Transverse colon (tissue), 4 donors: ENCODE measurements at regions not wholly inside any gene's neighbourhood (a gene's known extent, or its start where the extent isn't known, plus 50 kb on each side); places are given as distances from the start of the nearest gene placed in this dataset.
A peak's percentile ranks its signal among the peaks of the same experiment; 100 is the strongest.

ENCODE experiments used
- DNase-seq: peaks from one replicate; pipeline ENCODE4 v3.0.0-alpha.2; 2019
- H3K27ac ChIP-seq, 4 donors: fragments of 200-600 bp; sonication (generic); 2 replicates each; pipeline ENCODE4 v1.5.1; 2016 to 2018; ENCODE audit warnings: inconsistent platforms in 4 of 4
- H3K27me3 ChIP-seq: fragments of 200-600 bp; sonication (generic); 2 replicates; pipeline ENCODE4 v1.5.1; 2017; ENCODE audit warnings: inconsistent platforms
- H3K36me3 ChIP-seq, 4 donors: fragments of 200-600 bp; sonication (generic); 2 replicates each; pipeline ENCODE4 v1.5.1; 2017 to 2019; ENCODE audit warnings: inconsistent platforms in 4 of 4
- H3K4me1 ChIP-seq, 4 donors: fragments of 200-600 bp; sonication (generic); 2 replicates each; pipeline ENCODE4 v1.5.1; 2017 to 2020; ENCODE audit warnings: inconsistent platforms in 4 of 4
- H3K4me3 ChIP-seq, 4 donors: fragments of 200-600 bp; sonication (generic); 1 replicate in 1 of 4; 2 replicates in 3 of 4; pipeline versions ENCODE4 v1.5.1 to v1.6.1; 2017 to 2019; ENCODE audit warnings: inconsistent platforms in 4 of 4
- H3K9me3 ChIP-seq, 2 donors: fragments of 200-600 bp; sonication (generic); 2 replicates each; pipeline ENCODE4 v1.5.1; 2017 to 2019; ENCODE audit warnings: inconsistent platforms in 2 of 2
- EP300 ChIP-seq: sonication (generic); formaldehyde crosslinking; IDR thresholded peaks from one replicate; pipeline ENCODE4 v1.6.1; 2017; ENCODE audit warnings: antibody characterized with exemption, low read depth
- POLR2A ChIP-seq: fragments of 450-650 bp; IDR thresholded peaks from one replicate; pipeline ENCODE4 v1.6.1; 2016; ENCODE audit warnings: antibody characterized with exemption, mild to moderate bottlenecking, moderate library complexity
- POLR2AphosphoS5 ChIP-seq, 3 donors: sonication (generic); formaldehyde crosslinking; IDR thresholded peaks; one replicate each; pipeline ENCODE4 v1.6.1; 2016; ENCODE audit warnings: antibody characterized with exemption in 3 of 3
- WGBS, 2 donors: methylation state at CpG; one replicate each; pipeline ENCODE4 v1.1.5; 2018; ENCODE audit warnings: low coverage in 1 of 2; 5-methylcytosine and 5-hydroxymethylcytosine counted together
- in situ Hi-C, 4 donors: fragments of 200-750 bp; cut with MboI; loops; one replicate each; pipeline versions ENCODE4 v1.15.0 to v1.15.1; 2017; ENCODE audit warnings: low sequenced_read_pairs in 3 of 4, low pct_ligation_motif_present in 1 of 4, low pct_unique_long_range_greater_than_20kb in 1 of 4
- intact Hi-C: fragments of 100-400 bp; cut with DNase I; formaldehyde crosslinking; loops from one replicate; pipeline ENCODE4 v1.15.1; 2023; ENCODE audit warnings: low total_unique reads
- TF ChIP-seq, protein P1 (sequence below), 5 experiments: fragments of 200-600 bp in 3 of 5; fragments of 450-650 bp in 2 of 5; sonication (generic) in 3 of 5; IDR thresholded peaks; 1 replicate in 2 of 5; 2 replicates in 3 of 5; pipeline ENCODE4 v1.5.1; 2016 to 2017; ENCODE audit warnings: antibody characterized with exemption in 5 of 5, inconsistent platforms in 3 of 5, mild to moderate bottlenecking in 2 of 5, moderate library complexity in 1 of 5

DNA sequence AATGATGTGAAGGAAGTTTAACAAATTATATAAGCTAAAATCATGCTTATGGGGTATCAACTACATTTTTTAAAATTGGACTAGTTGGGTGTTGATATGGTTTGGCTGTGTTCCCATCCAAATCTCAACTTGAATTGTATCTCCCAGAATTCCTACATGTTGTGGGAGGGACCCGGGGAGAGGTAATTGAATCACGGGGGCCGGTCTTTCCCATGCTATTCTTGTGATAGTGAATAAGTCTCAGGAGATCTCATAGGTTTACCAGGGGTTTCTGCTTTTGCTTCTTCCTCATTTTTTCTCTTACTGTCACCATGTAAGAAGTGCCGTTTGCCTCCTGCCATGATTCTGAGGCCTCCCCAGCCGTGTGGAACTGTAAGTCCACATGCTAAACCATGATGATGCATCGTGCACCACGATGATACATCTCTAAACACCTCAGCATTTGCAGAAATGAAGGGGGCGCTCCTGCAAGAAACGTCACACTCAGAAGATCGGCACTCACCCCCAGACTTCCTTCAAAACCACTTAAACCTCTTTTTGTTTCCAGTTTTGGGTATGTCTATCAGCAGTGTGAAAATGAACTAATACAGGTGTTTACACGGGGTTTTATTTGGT, 340.0 kb downstream of the SHANK2 start:
- in situ Hi-C loops: no loop called here
- no peak for TF ChIP-seq POLR2AphosphoS5 (IDR thresholded peaks at IDR 0.05)
- no peak for TF ChIP-seq POLR2A
- TF ChIP-seq, protein P1, sequence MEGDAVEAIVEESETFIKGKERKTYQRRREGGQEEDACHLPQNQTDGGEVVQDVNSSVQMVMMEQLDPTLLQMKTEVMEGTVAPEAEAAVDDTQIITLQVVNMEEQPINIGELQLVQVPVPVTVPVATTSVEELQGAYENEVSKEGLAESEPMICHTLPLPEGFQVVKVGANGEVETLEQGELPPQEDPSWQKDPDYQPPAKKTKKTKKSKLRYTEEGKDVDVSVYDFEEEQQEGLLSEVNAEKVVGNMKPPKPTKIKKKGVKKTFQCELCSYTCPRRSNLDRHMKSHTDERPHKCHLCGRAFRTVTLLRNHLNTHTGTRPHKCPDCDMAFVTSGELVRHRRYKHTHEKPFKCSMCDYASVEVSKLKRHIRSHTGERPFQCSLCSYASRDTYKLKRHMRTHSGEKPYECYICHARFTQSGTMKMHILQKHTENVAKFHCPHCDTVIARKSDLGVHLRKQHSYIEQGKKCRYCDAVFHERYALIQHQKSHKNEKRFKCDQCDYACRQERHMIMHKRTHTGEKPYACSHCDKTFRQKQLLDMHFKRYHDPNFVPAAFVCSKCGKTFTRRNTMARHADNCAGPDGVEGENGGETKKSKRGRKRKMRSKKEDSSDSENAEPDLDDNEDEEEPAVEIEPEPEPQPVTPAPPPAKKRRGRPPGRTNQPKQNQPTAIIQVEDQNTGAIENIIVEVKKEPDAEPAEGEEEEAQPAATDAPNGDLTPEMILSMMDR (IDR thresholded peaks at IDR 0.05): no peak
- TF ChIP-seq EP300: no peak
- intact Hi-C loops: no loop called here
- DNase-seq: no peak
- H3K27me3 ChIP-seq: no peaks in the 10 kb centered on the region
- no peak overlapping the region for H3K4me3 ChIP-seq
- no peaks in the 10 kb centered on the region for H3K9me3 ChIP-seq
- peak overlapping the region in 2 of 4 donors; percentile 68 to 75 for H3K27ac ChIP-seq
- no peaks in the 10 kb centered on the region for H3K36me3 ChIP-seq
- 51 to 73% methylated on average over 11 of the region's 11 CpGs for WGBS, 2 donors
- H3K4me1 ChIP-seq: peaks cover 0 to 13% (median 8%) of the 10 kb centered on the region in 4 donors

DNA sequence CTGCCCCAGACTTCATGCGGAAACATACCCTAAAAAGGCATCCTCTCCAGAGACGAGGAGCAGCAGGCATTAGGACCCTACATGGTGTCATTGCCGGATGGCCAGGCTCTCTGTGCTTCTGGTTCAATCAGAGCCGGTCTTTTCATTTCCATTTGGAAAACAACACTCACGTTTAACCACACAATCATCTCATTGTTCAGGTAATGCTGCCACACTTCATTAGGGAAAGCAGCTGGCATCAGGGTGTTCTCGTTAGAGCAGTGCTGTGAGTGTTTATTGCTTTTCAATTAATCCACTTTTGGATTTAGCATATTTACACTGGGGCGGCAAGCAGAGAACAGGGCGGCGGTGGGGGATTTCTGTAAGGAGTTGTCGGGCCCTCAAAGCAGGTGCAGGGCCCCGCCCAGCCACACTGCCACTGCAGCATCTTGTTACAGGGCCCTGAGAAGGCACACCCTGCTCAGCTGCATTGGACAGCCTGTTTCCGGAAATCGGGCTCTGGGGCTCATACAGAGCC, 338.6 kb downstream of the SHANK2 start:
- WGBS, 2 donors: 25 to 38% methylated on average over 6 to 13 of the region's 13 CpGs

GRCh38 chr11:70914496-70914895, 337.9 kb downstream of the SHANK2 start:
- TF ChIP-seq EP300: no peak
- TF ChIP-seq POLR2A: no peak
- TF ChIP-seq, protein P1 (IDR thresholded peaks at IDR 0.05): no peak
- TF ChIP-seq POLR2AphosphoS5 (IDR thresholded peaks at IDR 0.05): no peak
- Histone ChIP-seq H3K27ac (peak overlapping the region; percentile 68 to 75 (median 72)), H3K4me3 (no peak overlapping the region), H3K9me3 (no peaks in the 10 kb centered on the region), H3K4me1 (peaks cover 0 to 11% (median 5%) of the 10 kb centered on the region in 4 donors), H3K27me3 (no peaks in the 10 kb centered on the region), H3K36me3 (no peaks in the 10 kb centered on the region)
- WGBS, 2 donors: 81 to 100% methylated on average over 1 to 7 of the region's 7 CpGs
- intact Hi-C loops: no loop called here
- no peak for DNase-seq
- in situ Hi-C loops: no loop called here

More for the DNA sequence above, 338.6 kb downstream of the SHANK2 start:
- Histone ChIP-seq H3K9me3 (no peaks in the 10 kb centered on the region), H3K27ac (peak overlapping the region; percentile 68 to 75 (median 72)), H3K27me3 (no peaks in the 10 kb centered on the region), H3K4me1 (peaks cover 0 to 11% (median 5%) of the 10 kb centered on the region in 4 donors), H3K36me3 (no peaks in the 10 kb centered on the region), H3K4me3 (no peak overlapping the region)
- DNase-seq: peak; percentile 40
- intact Hi-C loops (no loop called here), in situ Hi-C loops (no loop called here)
- TF ChIP-seq POLR2A: no peak
- no peak for TF ChIP-seq POLR2AphosphoS5 (IDR thresholded peaks at IDR 0.05)
- TF ChIP-seq, protein P1 (IDR thresholded peaks at IDR 0.05): no peak
- no peak for TF ChIP-seq EP300

DNA sequence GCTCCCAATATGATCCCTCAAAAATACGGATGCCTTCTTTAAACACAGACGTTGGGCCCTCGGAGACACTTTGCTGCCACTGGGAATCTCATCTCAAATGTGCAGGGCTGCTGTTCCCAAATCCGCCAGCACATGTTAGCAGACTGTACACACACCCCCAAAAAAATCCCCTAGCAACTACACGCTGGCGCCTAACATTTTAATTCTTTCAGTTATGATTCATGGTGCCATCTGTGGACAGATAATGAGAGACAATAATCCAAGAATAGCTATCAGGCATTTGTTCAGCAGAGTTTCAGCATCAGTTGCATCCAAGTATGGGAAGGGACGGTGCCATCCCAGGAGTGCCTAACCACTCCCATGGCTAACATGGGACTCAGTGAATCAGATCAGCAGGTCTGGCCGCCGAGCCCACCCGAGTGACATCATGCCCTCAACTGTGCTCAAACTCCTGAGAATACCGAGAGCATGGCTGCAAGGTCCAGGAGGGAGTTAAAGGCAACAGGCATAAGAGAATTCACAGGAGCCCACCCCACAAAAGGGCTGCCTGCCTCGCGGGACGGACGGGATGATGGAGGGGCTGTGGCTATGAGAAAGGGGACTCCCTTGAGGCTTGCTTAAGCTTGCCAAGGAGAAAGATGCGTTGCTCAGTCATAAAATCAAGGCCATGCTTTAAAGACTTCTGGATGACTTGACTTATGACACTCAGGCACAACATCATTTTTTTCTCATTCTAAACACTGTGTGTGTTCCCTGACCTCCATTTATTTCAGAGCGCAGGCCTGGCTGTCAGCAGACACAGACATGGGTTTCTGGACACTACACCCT, 337.0 kb downstream of the SHANK2 start:
- DNase-seq: no peak
- TF ChIP-seq POLR2A (no peak), EP300 (no peak), POLR2AphosphoS5 (IDR thresholded peaks at IDR 0.05) (no peak)
- TF ChIP-seq, protein P1 (IDR thresholded peaks at IDR 0.05): no peak
- Histone ChIP-seq H3K4me1 (peaks cover 0 to 11% (median 5%) of the 10 kb centered on the region in 4 donors), H3K4me3 (no peak overlapping the region), H3K27ac (peak overlapping the region in 2 of 4 donors; percentile 5 to 20), H3K27me3 (no peaks in the 10 kb centered on the region), H3K9me3 (no peaks in the 10 kb centered on the region), H3K36me3 (no peaks in the 10 kb centered on the region)
- intact Hi-C loops: no loop called here
- WGBS, 2 donors: 74 to 75% methylated on average over 3 to 17 of the region's 17 CpGs
- in situ Hi-C loops: no loop called here
